Stomach (tissue), 8 donors: ENCODE measurements at regions not wholly inside any gene's neighbourhood (a gene's known extent, or its start where the extent isn't known, plus 50 kb on each side); places are given as distances from the start of the nearest gene placed in this dataset.

Source experiments
- DNase-seq, 2 donors: peaks; one replicate each; pipeline versions ENCODE4 v3.0.0 to v3.0.0-alpha.2; 2013 to 2019
- H3K27ac ChIP-seq, 5 donors: fragments of 200-600 bp in 4 of 5; sonication (generic) in 4 of 5; one replicate each; pipeline ENCODE4 v1.5.1; 2013 to 2019; ENCODE audit warnings: mild to moderate bottlenecking in 1 of 5, moderate library complexity in 1 of 5
- H3K27me3 ChIP-seq, 3 donors: fragments of 200-600 bp; sonication (generic); one replicate each; pipeline ENCODE4 v1.5.1; 2017 to 2019; ENCODE audit warnings: mixed run types in 1 of 3
- H3K36me3 ChIP-seq, 4 donors: fragments of 200-600 bp; sonication (generic); 1 replicate in 3 of 4; 2 replicates in 1 of 4; pipeline ENCODE4 v1.5.1; 2016 to 2019
- H3K4me1 ChIP-seq, 4 donors: fragments of 200-600 bp; sonication (generic); one replicate each; pipeline ENCODE4 v1.5.1; 2016 to 2019
- H3K4me3 ChIP-seq, 4 donors: fragments of 200-600 bp; sonication (generic) in 3 of 4; one replicate each; pipeline ENCODE4 v1.5.1; 2016 to 2019; ENCODE audit warnings: mild to moderate bottlenecking in 1 of 4
- H3K9me3 ChIP-seq, 4 donors: fragments of 200-600 bp; sonication (generic); one replicate each; pipeline ENCODE4 v1.5.1; 2016 to 2019
- EP300 ChIP-seq: sonication (generic); formaldehyde crosslinking; IDR thresholded peaks from one replicate; pipeline ENCODE4 v1.6.1; 2017; ENCODE audit warnings: antibody characterized with exemption
- POLR2A ChIP-seq, 4 donors: fragments of 450-650 bp; IDR thresholded peaks; one replicate each; pipeline ENCODE4 v1.6.1; 2016; ENCODE audit warnings: antibody characterized with exemption in 4 of 4, control low read depth in 2 of 4, mild to moderate bottlenecking in 1 of 4, moderate library complexity in 1 of 4
- POLR2AphosphoS5 ChIP-seq, 3 donors: sonication (generic); formaldehyde crosslinking; IDR thresholded peaks; one replicate each; pipeline ENCODE4 v1.6.1; 2016; ENCODE audit warnings: antibody characterized with exemption in 3 of 3
- WGBS, 5 donors: extraction: QIAGEN DNeasy Blood & Tissue Kit in 3 of 5; methylation state at CpG; one replicate each; pipeline versions ENCODE4 v1.1.5 to v1.1.7; 2013 to 2018; 5-methylcytosine and 5-hydroxymethylcytosine counted together
- intact Hi-C: fragments of 100-400 bp; cut with DNase I; formaldehyde crosslinking; loops from one replicate; pipeline ENCODE4 v1.15.1; 2023; ENCODE audit warnings: low total_unique reads
- TF ChIP-seq, protein P1 (sequence below), 7 experiments: fragments of 450-650 bp in 4 of 7; fragments of 200-600 bp in 3 of 7; sonication (generic) in 3 of 7; IDR thresholded peaks; one replicate each; pipeline ENCODE4 v1.5.1; 2016 to 2019; ENCODE audit warnings: antibody characterized with exemption in 7 of 7, control low read depth in 2 of 7, mild to moderate bottlenecking in 1 of 7
- donor health status: healthy with polysubstance abuse.
- donor health status: Bipolar disorder and iron deficiency.
- donor health status: healthy.

GRCh38 chr12:11561411-11561810 lies 88.1 kb upstream of the ETV6 start:
- Histone ChIP-seq H3K9me3 (no peaks in the 10 kb centered on the region), H3K27me3 (no peaks in the 10 kb centered on the region), H3K4me1 (peaks cover 0 to 15% (median 11%) of the 10 kb centered on the region in 4 donors), H3K27ac (no peak overlapping the region), H3K36me3 (no peaks in the 10 kb centered on the region), H3K4me3 (no peak overlapping the region)
- no peak for DNase-seq
- TF ChIP-seq POLR2A (IDR thresholded peaks at IDR 0.05) (no peak), EP300 (no peak), POLR2AphosphoS5 (IDR thresholded peaks at IDR 0.05) (no peak)
- TF ChIP-seq, protein P1, sequence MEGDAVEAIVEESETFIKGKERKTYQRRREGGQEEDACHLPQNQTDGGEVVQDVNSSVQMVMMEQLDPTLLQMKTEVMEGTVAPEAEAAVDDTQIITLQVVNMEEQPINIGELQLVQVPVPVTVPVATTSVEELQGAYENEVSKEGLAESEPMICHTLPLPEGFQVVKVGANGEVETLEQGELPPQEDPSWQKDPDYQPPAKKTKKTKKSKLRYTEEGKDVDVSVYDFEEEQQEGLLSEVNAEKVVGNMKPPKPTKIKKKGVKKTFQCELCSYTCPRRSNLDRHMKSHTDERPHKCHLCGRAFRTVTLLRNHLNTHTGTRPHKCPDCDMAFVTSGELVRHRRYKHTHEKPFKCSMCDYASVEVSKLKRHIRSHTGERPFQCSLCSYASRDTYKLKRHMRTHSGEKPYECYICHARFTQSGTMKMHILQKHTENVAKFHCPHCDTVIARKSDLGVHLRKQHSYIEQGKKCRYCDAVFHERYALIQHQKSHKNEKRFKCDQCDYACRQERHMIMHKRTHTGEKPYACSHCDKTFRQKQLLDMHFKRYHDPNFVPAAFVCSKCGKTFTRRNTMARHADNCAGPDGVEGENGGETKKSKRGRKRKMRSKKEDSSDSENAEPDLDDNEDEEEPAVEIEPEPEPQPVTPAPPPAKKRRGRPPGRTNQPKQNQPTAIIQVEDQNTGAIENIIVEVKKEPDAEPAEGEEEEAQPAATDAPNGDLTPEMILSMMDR (IDR thresholded peaks at IDR 0.05), result no peak
- intact Hi-C loops, result no loop called here

DNA sequence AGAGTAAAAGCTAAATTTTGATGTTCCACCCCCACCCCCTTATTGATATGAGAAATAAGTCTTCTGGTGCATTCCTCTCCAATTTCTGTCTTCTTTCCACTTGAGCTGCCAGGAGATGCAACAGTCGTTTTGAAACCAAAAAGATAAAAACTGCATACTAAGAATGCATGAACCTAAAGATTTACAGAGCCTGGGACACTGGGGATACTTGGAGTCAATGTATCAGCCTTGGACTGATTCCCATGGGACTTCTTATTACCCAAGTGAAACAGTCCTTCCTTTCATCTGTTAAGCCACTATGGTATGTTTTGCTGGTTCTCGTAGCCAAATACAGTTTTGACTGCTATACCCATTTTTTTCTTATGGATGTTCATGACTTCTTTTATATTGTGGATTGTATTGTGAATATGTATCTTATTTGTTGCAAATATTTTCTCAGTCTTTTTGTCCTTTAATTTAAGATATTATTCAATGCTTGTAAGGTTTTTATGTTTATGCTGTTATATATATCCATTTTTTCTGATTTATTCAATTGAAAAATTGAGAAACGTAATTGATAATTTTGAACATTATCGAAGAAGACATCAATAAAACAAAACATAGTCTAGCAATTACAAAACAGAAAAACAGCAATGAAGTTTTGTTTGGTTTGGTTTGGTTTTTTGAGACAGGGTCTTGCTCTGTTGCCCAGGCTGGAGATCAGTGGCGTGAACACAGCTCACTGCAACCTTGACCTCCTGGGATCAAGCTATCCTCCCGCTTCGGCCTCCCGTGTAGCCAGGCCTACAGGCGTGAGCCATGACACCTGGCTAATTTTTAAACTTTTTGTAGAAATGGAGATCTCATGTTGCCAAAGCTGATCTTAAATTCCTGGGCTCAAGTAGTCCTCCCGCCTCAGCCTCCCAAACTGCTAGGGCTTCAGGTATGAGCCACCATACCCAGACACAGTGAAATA lies 85.4 kb upstream of the ETV6 start:
- no peak overlapping the region for H3K27ac ChIP-seq
- no peak overlapping the region for H3K4me3 ChIP-seq
- no peaks in the 10 kb centered on the region for H3K9me3 ChIP-seq
- TF ChIP-seq, protein P1 (IDR thresholded peaks at IDR 0.05), result no peak
- no peak for TF ChIP-seq EP300
- no peak for TF ChIP-seq POLR2AphosphoS5 (IDR thresholded peaks at IDR 0.05)
- TF ChIP-seq POLR2A (IDR thresholded peaks at IDR 0.05), result no peak
- 87 to 93% (median 91%) methylated on average over 10 of the region's 10 CpGs for WGBS, 5 donors
- no peaks in the 10 kb centered on the region for H3K27me3 ChIP-seq
- H3K4me1 ChIP-seq, result peaks cover 0 to 4% (median 0%) of the 10 kb centered on the region in 4 donors
- no peaks in the 10 kb centered on the region for H3K36me3 ChIP-seq
- intact Hi-C loops, result no loop called here
- DNase-seq, result no peak

DNA sequence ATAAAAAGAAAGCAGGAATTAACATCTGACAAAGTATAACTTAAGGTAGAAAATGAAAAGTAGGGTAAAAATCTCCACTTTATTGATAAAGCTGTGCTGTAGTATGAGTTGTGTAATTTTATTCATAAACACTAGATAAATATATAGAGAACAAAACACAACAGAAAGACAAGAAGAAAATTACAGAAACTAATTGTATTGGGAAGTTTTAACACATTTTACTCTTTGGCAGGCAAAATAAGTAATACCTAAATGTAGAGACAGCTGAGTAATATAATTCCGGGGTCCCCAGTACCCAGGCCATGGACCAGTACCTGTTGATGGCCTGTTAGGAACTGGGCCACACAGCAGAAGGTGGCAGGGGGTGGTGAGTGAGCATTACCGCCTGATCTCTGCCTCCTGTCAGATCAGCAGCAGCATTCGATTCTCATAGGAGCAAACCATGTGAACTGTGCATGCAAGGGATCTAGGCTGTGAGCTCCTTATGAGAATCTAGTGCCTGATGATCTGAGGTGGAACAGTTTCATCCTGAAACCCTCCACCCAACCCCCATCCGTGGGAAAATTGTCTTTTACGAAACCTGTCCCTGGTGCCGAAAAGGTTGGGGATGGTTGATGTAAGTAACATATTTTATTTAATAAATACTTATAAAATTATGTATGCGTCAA lies 84.4 kb upstream of the ETV6 start:
- no peaks in the 10 kb centered on the region for H3K36me3 ChIP-seq
- TF ChIP-seq, protein P1 (IDR thresholded peaks at IDR 0.05), result no peak
- TF ChIP-seq POLR2AphosphoS5 (IDR thresholded peaks at IDR 0.05) (no peak), POLR2A (IDR thresholded peaks at IDR 0.05) (no peak), EP300 (no peak)
- peaks cover 0 to 4% (median 0%) of the 10 kb centered on the region in 4 donors for H3K4me1 ChIP-seq
- 84 to 92% (median 91%) methylated on average over 7 of the region's 7 CpGs for WGBS, 5 donors
- H3K27ac ChIP-seq, result no peak overlapping the region
- H3K4me3 ChIP-seq, result no peak overlapping the region
- no peaks in the 10 kb centered on the region for H3K9me3 ChIP-seq
- intact Hi-C loops, result no loop called here
- no peaks in the 10 kb centered on the region for H3K27me3 ChIP-seq
- DNase-seq, result no peak

DNA sequence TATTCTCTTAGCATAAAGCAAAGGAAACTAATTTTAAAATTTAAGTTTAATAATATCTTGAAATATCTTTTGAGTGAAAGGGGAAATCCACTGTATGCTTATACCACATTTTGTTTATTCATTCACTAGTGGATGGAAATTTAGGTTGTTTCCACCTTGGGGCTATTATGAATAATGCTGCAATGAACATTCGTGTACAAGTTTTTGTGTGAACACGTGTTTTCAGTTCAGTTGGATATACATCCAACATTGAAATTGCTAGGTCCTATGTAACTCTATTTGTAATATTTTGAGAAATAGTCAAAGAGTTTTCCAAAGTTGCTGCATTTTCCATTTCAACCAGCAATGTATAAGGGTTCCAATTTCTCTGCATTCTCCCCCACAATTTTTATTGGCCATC lies 83.7 kb upstream of the ETV6 start:
- H3K27ac ChIP-seq, result no peak overlapping the region
- H3K4me1 ChIP-seq, result peaks cover 0 to 4% (median 0%) of the 10 kb centered on the region in 4 donors
- H3K4me3 ChIP-seq, result no peak overlapping the region
- no peaks in the 10 kb centered on the region for H3K36me3 ChIP-seq
- no peak for DNase-seq
- no peaks in the 10 kb centered on the region for H3K27me3 ChIP-seq
- TF ChIP-seq, protein P1 (IDR thresholded peaks at IDR 0.05), result no peak
- TF ChIP-seq POLR2A (IDR thresholded peaks at IDR 0.05), result no peak
- no peak for TF ChIP-seq POLR2AphosphoS5 (IDR thresholded peaks at IDR 0.05)
- no peak for TF ChIP-seq EP300
- intact Hi-C loops, result no loop called here
- no peaks in the 10 kb centered on the region for H3K9me3 ChIP-seq
- 69 to 87% (median 76%) methylated on average over 2 of the region's 2 CpGs for WGBS, 5 donors
